A549 (cell line): ENCODE measurements at regions not wholly inside any gene's neighbourhood (a gene's known extent, or its start where the extent isn't known, plus 50 kb on each side); places are given as distances from the start of the nearest gene placed in this dataset.
A peak's percentile ranks its signal among the peaks of the same experiment; 100 is the strongest.

Source experiments
- ATAC-seq, 2 experiments: fragments of 200-7000 bp in 1 of 2; fragments of >200 bp in 1 of 2; cut with Nextera tagmentation in 1 of 2; cut with Tn5 transposase in 1 of 2; 3 replicates each; pipeline versions ENCODE4 v1.8.0 to v1.9.1; 2018 to 2020; ENCODE audit warnings: mild to moderate bottlenecking in 1 of 2, moderate library complexity in 1 of 2
- CTCF ChIA-PET: fragments of 300-600 bp; sonication (Branson Sonifier 250); formaldehyde crosslinking; extraction: SDS; loops from one replicate; lab custom pipeline; 2021; ENCODE audit warnings: antibody characterized with exemption, inconsistent platforms; lab: Yijun Ruan, JAX
- POLR2A ChIA-PET: fragments of 350-600 bp; formaldehyde crosslinking; extraction: SDS; loops from one replicate; lab custom pipeline; 2021; ENCODE audit warnings: antibody characterized with exemption, inconsistent platforms; lab: Yijun Ruan, JAX
- DNase-seq, 2 experiments: peaks; one replicate each; pipeline versions ENCODE4 v3.0.0 to v3.0.0-alpha.2; 2011 to 2016; ENCODE audit warnings: low read depth in 1 of 2, low spot score in 1 of 2
- FAIRE-seq: peaks from 2 replicates; lab custom pipeline; 2011; peaks lifted over from hg19 to GRCh38; lab: Jason Lieb, UNC
- H3K27ac ChIP-seq, 2 experiments: fragments of >200 bp; sonication (Bioruptor Twin); formaldehyde crosslinking; 3 replicates each; pipeline ENCODE4 v1.5.1; 2016 to 2017
- H3K4me1 ChIP-seq: fragments of >200 bp; sonication (Bioruptor Twin); formaldehyde crosslinking; 3 replicates; pipeline ENCODE4 v1.6.1; 2016
- H3K4me2 ChIP-seq: fragments of >200 bp; sonication (Bioruptor Twin); formaldehyde crosslinking; 3 replicates; pipeline ENCODE4 v1.6.1; 2016
- H3K4me3 ChIP-seq: fragments of >200 bp; sonication (Bioruptor Twin); formaldehyde crosslinking; 3 replicates; pipeline ENCODE4 v1.5.1; 2016
- H3K9me3 ChIP-seq: fragments of >200 bp; sonication (Bioruptor Twin); formaldehyde crosslinking; 3 replicates; pipeline ENCODE4 v1.6.1; 2016
- BHLHE40 ChIP-seq: IDR thresholded peaks from 2 replicates; pipeline ENCODE4 v1.6.1; 2012; ENCODE audit warnings: low read depth, low read length, inconsistent platforms
- CEBPB ChIP-seq, 2 experiments: fragments of >200 bp in 1 of 2; sonication (Bioruptor Twin) in 1 of 2; formaldehyde crosslinking in 1 of 2; IDR thresholded peaks; 2 replicates each; pipeline ENCODE4 v1.6.1; 2012 to 2016
- CTCF ChIP-seq: fragments of >200 bp; sonication (Bioruptor Twin); formaldehyde crosslinking; IDR thresholded peaks from 3 replicates; pipeline ENCODE4 v1.5.1; 2016
- E2F6 ChIP-seq: IDR thresholded peaks from 2 replicates; pipeline ENCODE4 v1.6.1; 2012; ENCODE audit warnings: low read depth, borderline replicate concordance
- EHMT2 ChIP-seq: fragments of 200-600 bp; sonication (generic); IDR thresholded peaks from 2 replicates; pipeline ENCODE4 v1.6.1; 2016; ENCODE audit warnings: antibody characterized with exemption, low read depth, mild to moderate bottlenecking, moderate library complexity
- EP300 ChIP-seq, 2 experiments: fragments of >200 bp; sonication (Bioruptor Twin); formaldehyde crosslinking; IDR thresholded peaks; 2 replicates in 1 of 2; 3 replicates in 1 of 2; pipeline ENCODE4 v1.6.1; 2016 to 2017
- HOXB13 ChIP-seq: fragments of 250-450 bp; sonication (Bioruptor Pico); IDR thresholded peaks from 2 replicates; pipeline ENCODE4 v1.5.0; 2020; ENCODE audit warnings: low read depth, mild to moderate bottlenecking, moderate library complexity
- KDM1A ChIP-seq: fragments of 200-600 bp; sonication (generic); IDR thresholded peaks from 2 replicates; pipeline ENCODE4 v1.6.1; 2016; ENCODE audit warnings: low read depth, mild to moderate bottlenecking
- KDM5A ChIP-seq: fragments of 200-600 bp; sonication (generic); IDR thresholded peaks from 2 replicates; pipeline ENCODE4 v1.6.1; 2016; ENCODE audit warnings: antibody characterized with exemption, mild to moderate bottlenecking
- MAFK ChIP-seq: fragments of 450-650 bp; IDR thresholded peaks from 2 replicates; pipeline ENCODE4 v1.6.1; 2014; ENCODE audit not compliant: partially characterized antibody
- MAX ChIP-seq: IDR thresholded peaks from 2 replicates; pipeline ENCODE4 v1.6.1; 2012
- NFE2L2 ChIP-seq: fragments of 150-350 bp; conservative IDR thresholded peaks from 2 replicates; pipeline ENCODE4 v1.6.1; 2014; ENCODE audit warnings: low read length
- NR3C1 ChIP-seq: fragments of >200 bp; sonication (Bioruptor Twin); formaldehyde crosslinking; IDR thresholded peaks from 3 replicates; pipeline ENCODE4 v1.6.1; 2017
- PBX3 ChIP-seq: IDR thresholded peaks from 2 replicates; pipeline ENCODE4 v1.6.1; 2012
- POLR2A ChIP-seq: IDR thresholded peaks from 2 replicates; pipeline ENCODE4 v1.6.1; 2012; ENCODE audit warnings: mild to moderate bottlenecking, low read length
- RARB ChIP-seq: fragments of 250-450 bp; sonication (Bioruptor Pico); IDR thresholded peaks from 2 replicates; pipeline ENCODE4 v1.8.0; 2021; ENCODE audit warnings: mild to moderate bottlenecking, moderate library complexity
- REST ChIP-seq: fragments of 200-600 bp; sonication (generic); IDR thresholded peaks from 2 replicates; pipeline ENCODE4 v1.6.1; 2016; ENCODE audit warnings: antibody characterized with exemption, mild to moderate bottlenecking, moderate library complexity
- SREBF2 ChIP-seq: fragments of 450-650 bp; IDR thresholded peaks from 2 replicates; pipeline ENCODE4 v1.6.1; 2014; ENCODE audit warnings: mild to moderate bottlenecking, moderate library complexity
- TFCP2L1 ChIP-seq: fragments of 250-450 bp; sonication (Bioruptor Pico); IDR thresholded peaks from 2 replicates; pipeline ENCODE4 v1.5.0; 2021; ENCODE audit warnings: mild to moderate bottlenecking
- ZFP36 ChIP-seq: fragments of 450-650 bp; IDR thresholded peaks from 2 replicates; pipeline ENCODE4 v1.6.1; 2014; ENCODE audit warnings: borderline replicate concordance; ENCODE audit not compliant: partially characterized antibody
- ZNF302 ChIP-seq: fragments of 250-450 bp; sonication (Bioruptor Pico); IDR thresholded peaks from 2 replicates; pipeline ENCODE4 v1.9.0; 2021; ENCODE audit warnings: inconsistent platforms, mild to moderate bottlenecking, moderate library complexity
- ZSCAN20 ChIP-seq: fragments of 250-450 bp; sonication (Bioruptor Pico); IDR thresholded peaks from 2 replicates; pipeline ENCODE4 v1.8.0; 2022; ENCODE audit warnings: mild to moderate bottlenecking, moderate library complexity
- WGBS: methylation state at CpG from one replicate; pipeline ENCODE4 v1.1.6; 2017; ENCODE audit errors: missing lambda C conversion rate; 5-methylcytosine and 5-hydroxymethylcytosine counted together

- CTCF ChIA-PET, result no interaction called here
- Histone ChIP-seq H3K4me1 (no peaks in the 10 kb centered on the region), H3K9me3 (no peaks in the 10 kb centered on the region), H3K4me3 (no peak overlapping the region), H3K4me2 (no peak overlapping the region)
- WGBS, result 27% methylated on average over 2 of the region's 2 CpGs
- ATAC-seq (no peak), DNase-seq (no peak), FAIRE-seq (no peak)
- POLR2A ChIA-PET, result no interaction called here
- TF ChIP-seq CEBPB (IDR thresholded peaks at IDR 0.05) (no peak), ZSCAN20 (CRISPR knock-in tag) (no peak), SREBF2 (no peak), REST (no peak), NR3C1 (no peak), RARB (CRISPR knock-in tag) (no peak), ZFP36 (no peak), NFE2L2 (no peak), EHMT2 (no peak), E2F6 (no peak), TFCP2L1 (CRISPR knock-in tag) (no peak)
- TF ChIP-seq, all 56 proteins: peak for 0
- no peak overlapping the region for H3K27ac ChIP-seq
Measured at GRCh38 chr12:67391656-67392055, 122.5 kb downstream of the CAND1 start.

- FAIRE-seq, result no peak
- no peak overlapping the region for H3K27ac ChIP-seq
- DNase-seq, result no peak
- CTCF ChIA-PET, result interaction anchor here (0.7 kb wide), 1 partner anchor 38 kb away, joined by 3 read pairs; no protein-coding TSS in a partner anchor
- no peaks in the 10 kb centered on the region for H3K9me3 ChIP-seq
- ATAC-seq, result peak; percentile 43 to 59; a peak in 2 of 6 replicates
- TF ChIP-seq ZFP36, result no peak
- TF ChIP-seq MAFK, result no peak
- no peak overlapping the region for H3K4me2 ChIP-seq
- H3K4me3 ChIP-seq, result no peak overlapping the region
- POLR2A ChIA-PET, result no interaction called here
- WGBS, result 51% methylated on average over 6 of the region's 6 CpGs
- no peaks in the 10 kb centered on the region for H3K4me1 ChIP-seq
Measured at GRCh38 chr12:67394550-67394949, 125.4 kb downstream of the CAND1 start.

GRCh38 chr12:67400742-67401141, 131.6 kb downstream of the CAND1 start:
- 0 out of 3 replicates have a peak, but pooled peaks cover 4% of the 10 kb centered on the region for H3K9me3 ChIP-seq
- ChIA-PET CTCF (no interaction called here), POLR2A (no interaction called here)
- FAIRE-seq, result no peak
- no peak overlapping the region for H3K4me3 ChIP-seq
- TF ChIP-seq HOXB13 (CRISPR knock-in tag) (no peak), KDM5A (no peak), KDM1A (no peak), ZFP36 (no peak), PBX3 (no peak), ZNF302 (CRISPR knock-in tag) (no peak), POLR2A (no peak), CTCF (no peak), MAX (no peak), EP300 (IDR thresholded peaks at IDR 0.05) (no peak), REST (no peak), BHLHE40 (no peak)
- 18% methylated on average over 4 of the region's 4 CpGs for WGBS
- no peak overlapping the region for H3K4me2 ChIP-seq
- DNase-seq, result no peak
- no peak overlapping the region for H3K27ac ChIP-seq
- ATAC-seq, result no peak
- H3K4me1 ChIP-seq, result no peaks in the 10 kb centered on the region
